ENCODE measurements at regions not wholly inside any gene's neighbourhood (a gene's known extent, or its start where the extent isn't known, plus 50 kb on each side); places are given as distances from the start of the nearest gene placed in this dataset.

- TF ChIP-seq CTCF (conservative IDR thresholded peaks at IDR 0.05; ENCODE audit: low read depth, low read length), result no peak
- TF ChIP-seq BHLHE40 (IDR thresholded peaks at IDR 0.05; ENCODE audit: low read depth, low read length), result no peak
- TF ChIP-seq POLR2A (IDR thresholded peaks at IDR 0.05; ENCODE audit: low read depth, low read length), result no peak
- TF ChIP-seq RFX5 (IDR thresholded peaks at IDR 0.05; ENCODE audit: low read depth, low read length), result no peak
- no peak for TF ChIP-seq ELK1 (IDR thresholded peaks at IDR 0.05; ENCODE audit: borderline replicate concordance, low read depth, low read length)
- TF ChIP-seq MXI1 (IDR thresholded peaks at IDR 0.05; ENCODE audit: borderline replicate concordance, low read depth, low read length), result no peak
- TF ChIP-seq RAD21 (IDR thresholded peaks at IDR 0.05; ENCODE audit: low read length), result no peak
- no peak for TF ChIP-seq CEBPB (IDR thresholded peaks at IDR 0.05; ENCODE audit: low read depth, low read length)
- TF ChIP-seq SMC3 (IDR thresholded peaks at IDR 0.05; ENCODE audit: low read depth, low read length), result no peak
- no peak for TF ChIP-seq FOS (IDR thresholded peaks at IDR 0.05; ENCODE audit: low read depth, low read length)
Observed at GRCh38 chr7:52249741-52250140, 785.7 kb upstream of the POM121L12 start.
